HG02852 (cell line): ENCODE measurements at regions not wholly inside any gene's neighbourhood (a gene's known extent, or its start where the extent isn't known, plus 50 kb on each side); places are given as distances from the start of the nearest gene placed in this dataset.

Experiments used
- ATAC-seq: cut with Tn5 transposase; IDR thresholded peaks from one replicate; pipeline ENCODE4 v1.9.1; 2021; ENCODE audit warnings: mild to moderate bottlenecking, moderate library complexity; ENCODE audit not compliant: unreplicated experiment

- no peak for ATAC-seq
Measured at GRCh38 chr6:149261364-149262040, 56.0 kb upstream of the TAB2 start.

GRCh38 chr6:149263321-149263720 lies 54.2 kb upstream of the TAB2 start:
- ATAC-seq, result no peak

GRCh38 chr6:149264629-149265028 lies 52.9 kb upstream of the TAB2 start:
- ATAC-seq, result no peak

- no peak for ATAC-seq
Measured at GRCh38 chr6:149265945-149266344, 51.6 kb upstream of the TAB2 start.

- peak; percentile 88 for ATAC-seq
Measured at GRCh38 chr6:149266659-149267058, 50.9 kb upstream of the TAB2 start.

GRCh38 chr6:149267072-149267471 lies 50.4 kb upstream of the TAB2 start:
- ATAC-seq, result no peak

GRCh38 chr6:149267513-149268043 lies 49.9 kb upstream of the TAB2 start:
- no peak for ATAC-seq
